OCI-LY3 (cell line): ENCODE measurements at regions not wholly inside any gene's neighbourhood (a gene's known extent, or its start where the extent isn't known, plus 50 kb on each side); places are given as distances from the start of the nearest gene placed in this dataset.

Experiments
- CTCF ChIP-seq: fragments of 200-600, 300-600 bp; sonication (generic); IDR thresholded peaks from 2 replicates; pipeline ENCODE4 v1.5.1; 2014; ENCODE audit warnings: antibody characterized with exemption, low read length, low read depth
- EZH2phosphoT487 ChIP-seq: fragments of 200-600 bp; shearing (Covaris generic); IDR thresholded peaks from 2 replicates; pipeline ENCODE4 v1.6.1; 2018; ENCODE audit warnings: antibody characterized with exemption, mixed run types, low read depth

GRCh38 chr10:47178537-47179290 lies 121.3 kb upstream of the GDF10 start:
- no peak for TF ChIP-seq CTCF
- no peak for TF ChIP-seq EZH2phosphoT487
